ENCODE measurements at regions not wholly inside any gene's neighbourhood (a gene's known extent, or its start where the extent isn't known, plus 50 kb on each side); places are given as distances from the start of the nearest gene placed in this dataset.

DNA sequence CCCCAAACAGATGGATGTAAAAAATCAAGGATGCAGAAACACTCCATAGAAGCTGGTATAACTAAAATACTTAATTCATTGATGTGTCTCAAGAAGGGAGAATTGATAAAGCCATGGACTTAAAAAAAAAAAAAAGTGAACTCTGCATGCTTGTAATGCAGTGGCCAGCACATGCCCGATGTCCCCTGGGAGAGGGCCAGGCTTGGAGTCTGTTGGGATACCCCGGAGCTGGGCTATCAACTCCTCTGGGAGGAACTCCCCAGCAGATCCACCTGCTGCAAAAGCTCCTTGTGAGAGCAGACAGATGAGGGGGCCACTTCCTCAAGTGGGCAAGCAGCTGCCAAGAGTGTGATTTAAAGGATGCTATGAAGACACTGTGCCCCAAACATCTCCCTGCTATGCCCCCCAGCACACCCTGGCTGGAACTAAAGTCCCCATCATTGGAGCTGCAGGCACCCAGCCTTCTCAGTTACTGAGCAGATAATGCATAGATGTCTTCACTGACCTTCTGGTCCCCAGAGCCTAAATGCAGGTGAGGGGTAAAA lies 311.5 kb upstream of the ID2 start:
- no peak for TF ChIP-seq CTCF (IDR thresholded peaks at IDR 0.05)
- TF ChIP-seq POLR2A (IDR thresholded peaks at IDR 0.05) = no peak
- no peak for DNase-seq
- Histone ChIP-seq H3K9me3 (no peaks in the 10 kb centered on the region), H3K36me3 (no peaks in the 10 kb centered on the region), H3K4me3 (no peak overlapping the region), H3K4me1 (no peaks in the 10 kb centered on the region), H3K27ac (no peak overlapping the region), H3K27me3 (no peaks in the 10 kb centered on the region)
- intact Hi-C loops (cut with DNase I) = no loop called here
- WGBS, 2 donors = 43 to 46% methylated on average over 2 of the region's 2 CpGs

- H3K27me3 ChIP-seq = no peaks in the 10 kb centered on the region
- 60 to 79% methylated on average over 4 of the region's 4 CpGs for WGBS, 2 donors
- intact Hi-C loops (cut with DNase I) = no loop called here
- H3K4me1 ChIP-seq = no peaks in the 10 kb centered on the region
- TF ChIP-seq CTCF (IDR thresholded peaks at IDR 0.05) = no peak
- TF ChIP-seq POLR2A (IDR thresholded peaks at IDR 0.05) = no peak
- no peaks in the 10 kb centered on the region for H3K9me3 ChIP-seq
- H3K4me3 ChIP-seq = no peak overlapping the region
- H3K27ac ChIP-seq = no peak overlapping the region
- H3K36me3 ChIP-seq = no peaks in the 10 kb centered on the region
- DNase-seq = no peak
Observed at GRCh38 chr2:8371653-8372052, 310.2 kb upstream of the ID2 start.

DNA sequence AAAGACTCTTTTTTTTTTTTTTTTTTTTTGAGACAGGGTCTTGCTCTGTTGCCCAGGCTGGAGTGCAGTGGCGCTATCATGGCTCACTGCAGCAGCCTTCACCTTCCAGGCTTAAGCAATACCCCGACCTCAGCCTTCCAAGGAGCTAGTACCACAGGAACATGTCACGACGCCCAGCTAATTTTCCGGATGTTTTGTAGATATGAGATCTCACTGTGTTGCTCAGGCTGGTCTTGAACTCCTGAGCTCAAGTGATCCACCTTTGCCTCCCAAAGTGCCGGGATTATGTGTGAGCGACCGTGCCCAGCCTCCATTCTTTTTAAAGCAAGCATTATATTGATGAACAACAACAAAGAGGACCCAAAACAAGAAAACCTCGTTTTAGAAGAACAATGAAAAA lies 307.1 kb upstream of the ID2 start:
- Histone ChIP-seq H3K4me3 (no peak overlapping the region), H3K27me3 (no peaks in the 10 kb centered on the region), H3K4me1 (peaks cover 0 to 3% (median 0%) of the 10 kb centered on the region in 3 donors), H3K27ac (no peak overlapping the region), H3K36me3 (no peaks in the 10 kb centered on the region), H3K9me3 (no peaks in the 10 kb centered on the region)
- no peak for TF ChIP-seq CTCF (IDR thresholded peaks at IDR 0.05)
- TF ChIP-seq POLR2A (IDR thresholded peaks at IDR 0.05) = no peak
- 78 to 91% methylated on average over 9 of the region's 9 CpGs for WGBS, 2 donors
- intact Hi-C loops (cut with DNase I) = no loop called here
- DNase-seq = no peak

DNA sequence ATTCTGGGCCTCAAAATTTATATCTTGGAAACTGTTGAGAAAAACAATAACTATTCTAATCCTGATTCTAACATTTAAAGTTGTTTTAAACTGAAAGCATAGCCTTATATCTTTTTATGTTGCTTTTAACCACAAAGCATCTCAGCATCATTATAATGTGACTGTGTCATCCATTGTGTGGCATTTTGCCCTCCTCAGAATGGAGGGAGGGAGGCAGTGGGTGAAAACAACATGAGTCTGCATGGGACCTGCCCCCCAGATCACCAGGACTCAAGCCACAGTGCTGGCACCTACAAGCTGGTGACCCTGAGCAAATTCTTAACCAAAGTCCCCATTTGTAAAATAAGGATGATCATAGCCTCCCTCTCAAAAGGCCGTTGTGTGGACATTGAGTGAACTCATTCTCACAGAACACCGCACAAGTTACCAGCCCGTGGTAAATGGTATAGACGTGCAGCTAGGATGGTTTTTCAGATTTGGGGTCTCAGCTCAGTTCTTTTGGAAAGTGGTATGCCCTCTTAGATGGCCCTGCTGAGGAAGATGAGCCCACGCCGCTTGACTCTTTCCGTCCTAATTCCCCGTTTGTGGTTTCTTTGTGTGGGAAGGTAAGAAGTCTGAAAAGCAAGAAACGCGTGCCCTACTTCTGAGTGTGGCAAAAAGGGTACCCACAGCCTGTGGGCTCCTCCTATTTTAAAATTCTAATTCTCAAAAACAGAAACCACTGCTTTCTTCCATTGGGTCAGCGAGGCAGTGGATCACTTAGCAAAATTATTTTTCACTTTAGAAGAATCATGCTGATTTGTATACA lies 305.0 kb upstream of the ID2 start:
- Histone ChIP-seq H3K36me3 (no peaks in the 10 kb centered on the region), H3K9me3 (no peaks in the 10 kb centered on the region), H3K27me3 (no peaks in the 10 kb centered on the region), H3K4me3 (no peak overlapping the region), H3K4me1 (peaks cover 0 to 4% (median 0%) of the 10 kb centered on the region in 3 donors), H3K27ac (no peak overlapping the region)
- intact Hi-C loops (cut with DNase I) = no loop called here
- WGBS, 2 donors = 74 to 88% methylated on average over 11 of the region's 11 CpGs
- no peak for TF ChIP-seq POLR2A (IDR thresholded peaks at IDR 0.05)
- TF ChIP-seq CTCF (IDR thresholded peaks at IDR 0.05) = no peak
- no peak for DNase-seq

DNA sequence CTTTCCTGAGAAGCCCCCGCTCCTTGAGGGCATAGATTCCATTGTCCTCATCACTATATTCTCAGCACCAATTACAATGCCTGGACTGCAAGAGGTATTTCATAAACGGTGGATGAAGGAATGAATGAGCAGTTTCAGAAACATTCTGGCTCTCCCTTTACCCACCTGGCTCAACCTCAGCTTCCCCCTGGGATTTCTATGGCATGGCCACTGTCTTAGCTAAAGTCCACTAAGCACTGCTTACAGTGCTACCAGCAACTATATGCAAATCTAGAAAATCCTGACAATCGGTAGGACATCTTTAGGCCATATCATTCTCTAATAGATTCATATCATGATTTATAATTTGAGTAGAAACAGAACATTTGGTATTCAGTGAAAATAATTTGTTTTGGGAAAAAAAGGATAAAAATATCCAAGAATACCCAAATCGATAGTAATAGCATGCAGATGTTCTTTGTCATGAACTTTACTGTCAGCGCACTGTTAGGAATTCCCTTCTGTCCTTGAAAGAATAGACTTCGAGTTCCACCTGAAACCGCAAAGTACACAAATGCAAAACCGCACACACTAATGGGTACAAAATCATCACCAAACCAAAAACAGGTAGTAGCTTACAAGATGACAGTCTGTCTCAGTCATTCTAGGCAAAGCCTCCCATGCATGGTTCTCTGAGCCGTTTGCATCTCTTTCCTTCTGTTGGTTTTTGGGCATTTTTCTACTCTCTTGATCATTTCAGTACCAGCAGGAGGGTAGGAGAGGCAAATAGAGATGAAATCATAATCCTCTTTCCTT lies 303.6 kb upstream of the ID2 start:
- TF ChIP-seq CTCF (IDR thresholded peaks at IDR 0.05) = no peak
- TF ChIP-seq POLR2A (IDR thresholded peaks at IDR 0.05) = no peak
- H3K36me3 ChIP-seq = no peaks in the 10 kb centered on the region
- no peaks in the 10 kb centered on the region for H3K27me3 ChIP-seq
- intact Hi-C loops (cut with DNase I) = no loop called here
- peaks cover 0 to 4% (median 0%) of the 10 kb centered on the region in 3 donors for H3K4me1 ChIP-seq
- H3K4me3 ChIP-seq = no peak overlapping the region
- no peaks in the 10 kb centered on the region for H3K9me3 ChIP-seq
- H3K27ac ChIP-seq = no peak overlapping the region
- DNase-seq = no peak
- WGBS, 2 donors = 69 to 77% methylated on average over 8 to 9 of the region's 9 CpGs
